IPS-NIHi11 (cell line): ENCODE measurements at regions not wholly inside any gene's neighbourhood (a gene's known extent, or its start where the extent isn't known, plus 50 kb on each side); places are given as distances from the start of the nearest gene placed in this dataset.
"Not testable (repeated sequence)": the region's sequence is repeated elsewhere in the genome, so short reads cannot be mapped to it uniquely, and the experiment has no call there.

Source experiments
- DNase-seq: peaks from one replicate; pipeline ENCODE4 v3.0.0; 2012; ENCODE audit warnings: mixed read lengths, low spot score

GRCh38 chr1:58062635-58063034, 483.9 kb downstream of the OMA1 start:
- DNase-seq: no peak

GRCh38 chr1:58060559-58061170, 485.9 kb downstream of the OMA1 start:
- no peak for DNase-seq

GRCh38 chr1:58059789-58060188, 486.7 kb downstream of the OMA1 start:
- no peak for DNase-seq

GRCh38 chr1:58058323-58058722, 488.2 kb downstream of the OMA1 start:
- no peak for DNase-seq

GRCh38 chr1:58057826-58058225, 488.7 kb downstream of the OMA1 start:
- no peak for DNase-seq

GRCh38 chr1:58051187-58051586, 495.3 kb downstream of the OMA1 start:
- not testable (repeated sequence) for DNase-seq

GRCh38 chr1:58047265-58047858, 499.2 kb downstream of the OMA1 start:
- peak; percentile 79 for DNase-seq

GRCh38 chr1:58045094-58045705, 501.3 kb downstream of the OMA1 start:
- DNase-seq: no peak

- no peak for DNase-seq
These were observed 504.9 kb downstream of the OMA1 start for GRCh38 chr1:58041621-58042020.

GRCh38 chr1:58038574-58038973, 508.0 kb downstream of the OMA1 start:
- DNase-seq: no peak

- peak; percentile 51 for DNase-seq
These were observed 511.0 kb downstream of the OMA1 start for GRCh38 chr1:58035523-58035922.

- no peak for DNase-seq
These were observed 513.2 kb downstream of the OMA1 start for GRCh38 chr1:58033311-58033710.

GRCh38 chr1:58032611-58033073, 513.9 kb downstream of the OMA1 start:
- DNase-seq: no peak

GRCh38 chr1:58031416-58031815, 515.1 kb downstream of the OMA1 start:
- peak; percentile 62 for DNase-seq

- no peak for DNase-seq
These were observed 516.1 kb downstream of the OMA1 start for GRCh38 chr1:58030456-58030855.

GRCh38 chr1:58017641-58018040, 528.9 kb downstream of the OMA1 start:
- no peak for DNase-seq

GRCh38 chr1:58013237-58013636, 533.3 kb downstream of the OMA1 start:
- DNase-seq: no peak

- DNase-seq: no peak
These were observed 534.5 kb downstream of the OMA1 start for GRCh38 chr1:58011978-58012377.

- peak; percentile 35 for DNase-seq
These were observed 540.0 kb downstream of the OMA1 start for GRCh38 chr1:58006421-58007046.

- DNase-seq: peak; percentile 10
These were observed 541.3 kb downstream of the OMA1 start for GRCh38 chr1:58005212-58005611.

GRCh38 chr1:58003988-58004387, 542.5 kb downstream of the OMA1 start:
- no peak for DNase-seq

- DNase-seq: peak; percentile 9
These were observed 543.5 kb downstream of the OMA1 start for GRCh38 chr1:58003059-58003458.

- no peak for DNase-seq
These were observed 545.7 kb downstream of the OMA1 start for GRCh38 chr1:58000821-58001220.
